ENCODE measurements at regions not wholly inside any gene's neighbourhood (a gene's known extent, or its start where the extent isn't known, plus 50 kb on each side); places are given as distances from the start of the nearest gene placed in this dataset.

GRCh38 chr2:16515696-16516095 is 149.9 kb downstream of the CYRIA start:
- no peak overlapping the region for H4K8ac ChIP-seq (ENCODE audit: low read depth in 2 of 2, low read length in 2 of 2)
- H2BK20ac ChIP-seq (ENCODE audit: low read depth, low read length), result no peak overlapping the region
- H3K4me2 ChIP-seq (ENCODE audit: low read depth, low read length), result no peak overlapping the region
- H2BK5ac ChIP-seq (ENCODE audit: low read depth, low read length, poor library complexity, severe bottlenecking), result no peak overlapping the region
- H3K9me3 ChIP-seq (ENCODE audit: control insufficient read depth, insufficient read depth, low read length), result no peaks in the 10 kb centered on the region
- H3K14ac ChIP-seq (replicated peaks; ENCODE audit: low read depth, low read length), result no peak overlapping the region
- no peak for DNase-seq
- no peaks in the 10 kb centered on the region for H3K36me3 ChIP-seq (ENCODE audit: control insufficient read depth, insufficient read depth, low read length)
- no peak for ATAC-seq (ENCODE audit: low read depth)
- no peaks in the 10 kb centered on the region for H4K20me1 ChIP-seq (ENCODE audit: insufficient read depth, low read length)
- no peak overlapping the region for H2AFZ ChIP-seq (replicated peaks; ENCODE audit: low read length, poor library complexity)
- ChIA-PET POLR2A (ENCODE audit: unreplicated experiment) (no interaction called here), CTCF (no interaction called here)
- no peak overlapping the region for H3K56ac ChIP-seq (ENCODE audit: extremely low read depth, insufficient read depth, low read length)
- no peaks in the 10 kb centered on the region for H3K27me3 ChIP-seq (ENCODE audit: control insufficient read depth, insufficient read depth, low read length)
- no peak overlapping the region for H3K18ac ChIP-seq (ENCODE audit: low read depth, low read length)
- no peak overlapping the region for H4K5ac ChIP-seq (ENCODE audit: low read depth, low read length)
- no peak overlapping the region for H2AK9ac ChIP-seq (replicated peaks; ENCODE audit: low read depth, low read length, poor library complexity)
- no peak overlapping the region for H2BK120ac ChIP-seq (ENCODE audit: low read depth, low read length)
- TF ChIP-seq MAFK (IDR thresholded peaks at IDR 0.05; ENCODE audit: low read depth, low read length), result no peak
- TF ChIP-seq POLR2A (IDR thresholded peaks at IDR 0.05; ENCODE audit: low read depth, low read length), result no peak
- TF ChIP-seq MXI1 (IDR thresholded peaks at IDR 0.05; ENCODE audit: borderline replicate concordance, low read depth, low read length), result no peak
- no peak for TF ChIP-seq NFE2L2 (IDR thresholded peaks at IDR 0.05; ENCODE audit: low read depth, low read length)
- TF ChIP-seq RFX5 (IDR thresholded peaks at IDR 0.05; ENCODE audit: low read depth, low read length), result no peak
- TF ChIP-seq FOS (IDR thresholded peaks at IDR 0.05; ENCODE audit: low read depth, low read length), result no peak
- TF ChIP-seq CEBPB (IDR thresholded peaks at IDR 0.05; ENCODE audit: low read depth, low read length), result no peak
- TF ChIP-seq CHD1 (IDR thresholded peaks at IDR 0.05; ENCODE audit: low read depth, low read length), result no peak
- no peak for TF ChIP-seq RAD21 (IDR thresholded peaks at IDR 0.05; ENCODE audit: low read length)
- no peak for TF ChIP-seq MAZ (IDR thresholded peaks at IDR 0.05; ENCODE audit: borderline replicate concordance, low read depth, low read length)
- no peak for TF ChIP-seq BHLHE40 (IDR thresholded peaks at IDR 0.05; ENCODE audit: low read depth, low read length)
- TF ChIP-seq CTCF (conservative IDR thresholded peaks at IDR 0.05; ENCODE audit: low read depth, low read length), result no peak
- no peak for TF ChIP-seq SMC3 (IDR thresholded peaks at IDR 0.05; ENCODE audit: low read depth, low read length)
- TF ChIP-seq RCOR1 (IDR thresholded peaks at IDR 0.05; ENCODE audit: insufficient replicate concordance, low read length), result no peak
- TF ChIP-seq, protein P1, sequence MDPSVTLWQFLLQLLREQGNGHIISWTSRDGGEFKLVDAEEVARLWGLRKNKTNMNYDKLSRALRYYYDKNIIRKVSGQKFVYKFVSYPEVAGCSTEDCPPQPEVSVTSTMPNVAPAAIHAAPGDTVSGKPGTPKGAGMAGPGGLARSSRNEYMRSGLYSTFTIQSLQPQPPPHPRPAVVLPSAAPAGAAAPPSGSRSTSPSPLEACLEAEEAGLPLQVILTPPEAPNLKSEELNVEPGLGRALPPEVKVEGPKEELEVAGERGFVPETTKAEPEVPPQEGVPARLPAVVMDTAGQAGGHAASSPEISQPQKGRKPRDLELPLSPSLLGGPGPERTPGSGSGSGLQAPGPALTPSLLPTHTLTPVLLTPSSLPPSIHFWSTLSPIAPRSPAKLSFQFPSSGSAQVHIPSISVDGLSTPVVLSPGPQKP (IDR thresholded peaks at IDR 0.05; ENCODE audit: borderline replicate concordance, low read depth, low read length), result no peak
- TF ChIP-seq, protein P2, sequence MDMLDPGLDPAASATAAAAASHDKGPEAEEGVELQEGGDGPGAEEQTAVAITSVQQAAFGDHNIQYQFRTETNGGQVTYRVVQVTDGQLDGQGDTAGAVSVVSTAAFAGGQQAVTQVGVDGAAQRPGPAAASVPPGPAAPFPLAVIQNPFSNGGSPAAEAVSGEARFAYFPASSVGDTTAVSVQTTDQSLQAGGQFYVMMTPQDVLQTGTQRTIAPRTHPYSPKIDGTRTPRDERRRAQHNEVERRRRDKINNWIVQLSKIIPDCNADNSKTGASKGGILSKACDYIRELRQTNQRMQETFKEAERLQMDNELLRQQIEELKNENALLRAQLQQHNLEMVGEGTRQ (IDR thresholded peaks at IDR 0.05; ENCODE audit: low read depth, low read length), result no peak
- H3K23ac ChIP-seq (ENCODE audit: low read depth, low read length), result no peak overlapping the region
- no peak overlapping the region for H3K27ac ChIP-seq (ENCODE audit: insufficient read depth, low read length)
- no peak overlapping the region for H2AK5ac ChIP-seq (ENCODE audit: low read depth, low read length)
- dilution Hi-C loops (cut with HindIII; ENCODE audit: low sequenced_read_pairs, unreplicated experiment) (no loop called here), in situ Hi-C loops (cut with MboI; ENCODE audit: low sequenced_read_pairs) (no loop called here), intact Hi-C loops (cut with micrococcal nuclease) (no loop called here)
- no peak overlapping the region for H3K4me3 ChIP-seq (ENCODE audit: insufficient read depth, low read depth, low read length)
- H4K91ac ChIP-seq (ENCODE audit: insufficient read depth, low read depth, low read length), result no peak overlapping the region
- H2BK15ac ChIP-seq (ENCODE audit: low read depth, low read length), result no peak overlapping the region
- H3K9me1 ChIP-seq (ENCODE audit: insufficient read depth, low read length), result no peaks in the 10 kb centered on the region
- WGBS, 2 experiments (ENCODE audit: extremely low coverage in 2 of 2, insufficient read length in 1 of 2), result 31% methylated on average over 3 of the region's 4 CpGs; no CpG with 5 or more reads in 1 of the 2 experiments
- H3K4ac ChIP-seq (ENCODE audit: low read depth, low read length), result no peak overlapping the region
- no peak overlapping the region for H3K9ac ChIP-seq (ENCODE audit: low read depth, low read length)
- H3K79me1 ChIP-seq (ENCODE audit: low read depth in 1 of 2, low read length in 2 of 2), result no peaks in the 10 kb centered on the region
- no TSS peak for BruUV-seq (replicated peaks)
- H3K4me1 ChIP-seq (ENCODE audit: control insufficient read depth, insufficient read depth, low read length), result no peaks in the 10 kb centered on the region

Data from IMR-90 (cell line).